DND-41 (cell line): ENCODE measurements at regions not wholly inside any gene's neighbourhood (a gene's known extent, or its start where the extent isn't known, plus 50 kb on each side); places are given as distances from the start of the nearest gene placed in this dataset.
"Not testable (repeated sequence)": the region's sequence is repeated elsewhere in the genome, so short reads cannot be mapped to it uniquely, and the experiment has no call there.

Experiments
- ATAC-seq: fragments of 200-7000 bp; cut with Tn5 transposase; 3 replicates; pipeline ENCODE4 v1.9.1; 2021; ENCODE audit warnings: low read depth; ENCODE audit not compliant: insufficient read depth
- DNase-seq: peaks from one replicate; pipeline ENCODE4 v3.0.0-alpha.2; 2020
- H2AFZ ChIP-seq: 2 replicates; pipeline ENCODE4 v1.6.0; 2012; ENCODE audit warnings: low read depth, low read length
- H3K27ac ChIP-seq: 2 replicates; pipeline ENCODE4 v1.5.1; 2012; ENCODE audit warnings: low read length, inconsistent platforms
- H3K27me3 ChIP-seq: fragments of 200-600 bp; sonication (generic); 2 replicates; pipeline ENCODE4 v1.6.0; 2012; ENCODE audit warnings: low read length, mild to moderate bottlenecking, inconsistent platforms; ENCODE audit not compliant: insufficient read depth, poor library complexity
- H3K36me3 ChIP-seq: 2 replicates; pipeline ENCODE4 v1.5.1; 2012; ENCODE audit warnings: low read length, inconsistent platforms; ENCODE audit not compliant: insufficient read depth
- H3K4me1 ChIP-seq: 2 replicates; pipeline ENCODE4 v1.5.1; 2012; ENCODE audit warnings: mild to moderate bottlenecking, low read length; ENCODE audit not compliant: insufficient read depth
- H3K4me2 ChIP-seq: 2 replicates; pipeline ENCODE4 v1.6.0; 2012; ENCODE audit warnings: mild to moderate bottlenecking, moderate library complexity, low read length, inconsistent platforms; ENCODE audit not compliant: insufficient read depth
- H3K4me3 ChIP-seq, 2 experiments: fragments of 200-600 bp in 1 of 2; shearing (Covaris generic) in 1 of 2; 2 replicates each; pipeline ENCODE4 v1.5.1; 2012 to 2016; ENCODE audit warnings: inconsistent platforms in 2 of 2, low read length in 2 of 2, mild to moderate bottlenecking in 2 of 2, low read depth in 1 of 2, moderate library complexity in 1 of 2
- H3K79me2 ChIP-seq: 2 replicates; pipeline ENCODE4 v1.6.0; 2012; ENCODE audit warnings: low read length, inconsistent platforms; ENCODE audit not compliant: insufficient read depth
- H3K9ac ChIP-seq: 2 replicates; pipeline ENCODE4 v1.6.0; 2012; ENCODE audit warnings: low read depth, mild to moderate bottlenecking, inconsistent platforms, low read length, moderate library complexity
- H3K9me3 ChIP-seq: 2 replicates; pipeline ENCODE4 v1.5.1; 2012; ENCODE audit warnings: low read length, moderate library complexity, mild to moderate bottlenecking, inconsistent platforms; ENCODE audit not compliant: insufficient read depth, severe bottlenecking
- H4K20me1 ChIP-seq: 2 replicates; pipeline ENCODE4 v1.6.0; 2012; ENCODE audit warnings: low read length; ENCODE audit not compliant: insufficient read depth
- EZH2 ChIP-seq: IDR thresholded peaks from 3 replicates; pipeline ENCODE4 v1.6.1; 2012; ENCODE audit warnings: borderline replicate concordance, low read depth, mild to moderate bottlenecking, moderate library complexity, low read length, inconsistent platforms; ENCODE audit not compliant: severe bottlenecking
- TF ChIP-seq, protein P1 (sequence below): IDR thresholded peaks from 2 replicates; pipeline ENCODE4 v1.5.1; 2012; ENCODE audit warnings: borderline replicate concordance, low read length, moderate library complexity, mild to moderate bottlenecking; ENCODE audit not compliant: poor library complexity, severe bottlenecking; ENCODE audit errors: extremely low read depth

DNA sequence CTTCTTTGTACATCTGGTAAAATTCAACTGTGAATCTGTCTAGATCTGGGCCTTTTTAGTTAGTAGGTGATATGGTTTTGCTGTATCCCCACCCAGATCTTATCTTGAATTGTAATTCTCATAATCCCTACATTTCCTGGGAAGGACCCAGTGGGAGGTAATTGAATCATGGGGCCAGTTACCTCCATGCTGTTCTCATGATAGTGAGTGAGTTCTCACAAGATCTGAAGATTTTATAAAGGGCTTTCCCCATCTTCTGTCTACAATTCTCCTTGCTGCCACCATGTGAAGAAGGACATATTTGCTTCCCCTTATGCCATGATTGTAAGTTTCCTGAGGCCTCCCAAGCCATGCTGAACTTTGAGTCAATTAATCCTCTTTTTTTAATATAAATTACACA is 410.4 kb upstream of the EPHA7 start:
- H3K79me2 ChIP-seq, H3K9me3 ChIP-seq, H4K20me1 ChIP-seq, ATAC-seq, H3K36me3 ChIP-seq, H3K9ac ChIP-seq, H3K4me1 ChIP-seq, DNase-seq, H2AFZ ChIP-seq, H3K4me3 ChIP-seq, H3K4me2 ChIP-seq, H3K27me3 ChIP-seq, H3K27ac ChIP-seq: not testable (repeated sequence)

DNA sequence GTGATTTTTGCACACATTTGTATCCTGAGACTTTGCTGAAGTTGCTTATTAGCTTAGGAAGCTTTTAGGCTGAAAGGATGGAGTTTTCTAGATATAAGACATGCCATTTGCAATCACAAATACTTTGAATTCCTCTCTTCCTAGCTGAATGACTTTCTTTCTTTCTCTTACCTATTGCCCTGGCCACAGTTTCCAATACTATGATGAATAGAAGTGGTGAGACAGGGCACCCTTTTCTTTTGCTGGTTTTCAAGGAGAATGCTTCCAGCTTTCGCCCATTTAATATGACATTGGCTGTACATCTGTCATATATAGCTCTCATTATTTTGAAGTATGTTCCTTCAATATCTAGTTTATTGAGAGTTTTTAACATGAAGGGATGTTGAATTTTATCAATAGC is 409.6 kb upstream of the EPHA7 start:
- Histone ChIP-seq H4K20me1 (no peaks in the 10 kb centered on the region), H3K4me1 (no peaks in the 10 kb centered on the region), H3K9ac (no peak overlapping the region), H3K36me3 (no peaks in the 10 kb centered on the region), H3K4me2 (no peak overlapping the region), H3K27ac (no peak overlapping the region), H3K9me3 (no peaks in the 10 kb centered on the region), H2AFZ (no peak overlapping the region), H3K27me3 (no peaks in the 10 kb centered on the region), H3K79me2 (no peaks in the 10 kb centered on the region), H3K4me3 (no peak overlapping the region)
- DNase-seq (no peak), ATAC-seq (no peak)
- TF ChIP-seq, protein P1, sequence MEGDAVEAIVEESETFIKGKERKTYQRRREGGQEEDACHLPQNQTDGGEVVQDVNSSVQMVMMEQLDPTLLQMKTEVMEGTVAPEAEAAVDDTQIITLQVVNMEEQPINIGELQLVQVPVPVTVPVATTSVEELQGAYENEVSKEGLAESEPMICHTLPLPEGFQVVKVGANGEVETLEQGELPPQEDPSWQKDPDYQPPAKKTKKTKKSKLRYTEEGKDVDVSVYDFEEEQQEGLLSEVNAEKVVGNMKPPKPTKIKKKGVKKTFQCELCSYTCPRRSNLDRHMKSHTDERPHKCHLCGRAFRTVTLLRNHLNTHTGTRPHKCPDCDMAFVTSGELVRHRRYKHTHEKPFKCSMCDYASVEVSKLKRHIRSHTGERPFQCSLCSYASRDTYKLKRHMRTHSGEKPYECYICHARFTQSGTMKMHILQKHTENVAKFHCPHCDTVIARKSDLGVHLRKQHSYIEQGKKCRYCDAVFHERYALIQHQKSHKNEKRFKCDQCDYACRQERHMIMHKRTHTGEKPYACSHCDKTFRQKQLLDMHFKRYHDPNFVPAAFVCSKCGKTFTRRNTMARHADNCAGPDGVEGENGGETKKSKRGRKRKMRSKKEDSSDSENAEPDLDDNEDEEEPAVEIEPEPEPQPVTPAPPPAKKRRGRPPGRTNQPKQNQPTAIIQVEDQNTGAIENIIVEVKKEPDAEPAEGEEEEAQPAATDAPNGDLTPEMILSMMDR, result no peak
- no peak for TF ChIP-seq EZH2

DNA sequence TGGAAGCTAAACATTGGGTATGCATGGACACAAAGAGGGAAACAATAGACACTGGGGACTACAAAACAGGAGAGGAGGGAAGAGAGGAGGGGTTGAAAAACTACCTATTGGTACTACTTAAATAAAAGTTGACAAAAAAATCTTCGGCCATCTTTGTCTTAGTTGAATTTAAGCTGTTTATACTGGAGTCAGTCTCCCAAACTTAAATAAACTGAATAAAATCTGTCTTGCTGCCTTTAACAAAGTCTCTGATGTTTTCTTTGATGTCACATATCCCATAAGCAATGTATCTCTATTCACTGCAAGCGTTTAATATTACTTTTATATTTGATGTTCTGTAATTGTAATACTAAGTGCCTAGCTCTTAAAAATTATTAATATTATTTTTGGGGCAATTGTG is 409.2 kb upstream of the EPHA7 start:
- no peaks in the 10 kb centered on the region for H3K36me3 ChIP-seq
- DNase-seq (no peak), ATAC-seq (no peak)
- no peaks in the 10 kb centered on the region for H3K27me3 ChIP-seq
- H2AFZ ChIP-seq, result no peak overlapping the region
- no peak overlapping the region for H3K27ac ChIP-seq
- no peak overlapping the region for H3K9ac ChIP-seq
- no peak overlapping the region for H3K4me3 ChIP-seq
- H3K9me3 ChIP-seq, result no peaks in the 10 kb centered on the region
- no peak overlapping the region for H3K4me2 ChIP-seq
- no peaks in the 10 kb centered on the region for H3K79me2 ChIP-seq
- no peaks in the 10 kb centered on the region for H4K20me1 ChIP-seq
- H3K4me1 ChIP-seq, result no peaks in the 10 kb centered on the region
- TF ChIP-seq EZH2, result no peak
- TF ChIP-seq, protein P1, result no peak

DNA sequence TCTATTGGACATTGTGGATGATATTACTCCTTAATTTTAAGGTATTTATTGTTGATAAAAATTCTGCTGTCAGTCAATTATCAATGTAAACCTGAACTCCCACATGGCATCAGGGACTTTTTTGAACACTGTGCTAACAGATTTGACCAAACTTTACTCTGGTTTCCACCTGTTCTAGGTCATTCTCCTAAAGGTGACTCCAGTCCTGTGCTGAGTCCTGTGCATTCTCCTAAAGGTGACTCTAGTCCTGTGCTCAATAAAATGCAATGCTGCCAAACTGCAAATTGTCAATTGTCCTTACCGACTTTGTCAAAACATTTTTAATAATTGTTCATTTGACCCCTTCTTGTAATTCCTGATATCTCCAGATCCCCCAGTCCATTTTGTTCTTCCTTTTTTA is 408.4 kb upstream of the EPHA7 start:
- TF ChIP-seq, protein P1, result no peak
- TF ChIP-seq EZH2, result no peak
- Histone ChIP-seq H3K27me3 (no peaks in the 10 kb centered on the region), H3K4me1 (no peaks in the 10 kb centered on the region), H3K36me3 (no peaks in the 10 kb centered on the region), H3K9ac (no peak overlapping the region), H2AFZ (no peak overlapping the region), H3K4me2 (no peak overlapping the region), H4K20me1 (no peaks in the 10 kb centered on the region), H3K27ac (no peak overlapping the region), H3K9me3 (no peaks in the 10 kb centered on the region), H3K4me3 (no peak overlapping the region), H3K79me2 (no peaks in the 10 kb centered on the region)
- ATAC-seq, result no peak
- no peak for DNase-seq
